Stimulated activated CD4-positive, alpha-beta T cell treated with anti-CD3 and anti-CD28 coated beads, Interleukin-12 subunit alpha, Interleukin-12 subunit beta, amount 100 ng/mL, for 24 hours (primary cell): ENCODE measurements at regions not wholly inside any gene's neighbourhood (a gene's known extent, or its start where the extent isn't known, plus 50 kb on each side); places are given as distances from the start of the nearest gene placed in this dataset.

Experiments used
- DNase-seq, 2 experiments: peaks; one replicate each; pipeline ENCODE4 v3.0.0-alpha.2; 2020; ENCODE audit warnings: low read depth in 2 of 2

- DNase-seq = no peak
Observed at GRCh38 chr3:73752338-73752737, 127.6 kb upstream of the PDZRN3 start.

GRCh38 chr3:73746623-73747022, 121.9 kb upstream of the PDZRN3 start:
- DNase-seq = no peak

- no peak for DNase-seq
Observed at GRCh38 chr3:73745526-73746191, 120.9 kb upstream of the PDZRN3 start.

GRCh38 chr3:73743551-73743950, 118.8 kb upstream of the PDZRN3 start:
- DNase-seq = no peak

GRCh38 chr3:73739791-73740453, 115.2 kb upstream of the PDZRN3 start:
- DNase-seq = no peak

- no peak for DNase-seq
Observed at GRCh38 chr3:73738711-73739110, 114.0 kb upstream of the PDZRN3 start.

- no peak for DNase-seq
Observed at GRCh38 chr3:73734211-73735089, 109.7 kb upstream of the PDZRN3 start.

GRCh38 chr3:73733746-73734145, 109.0 kb upstream of the PDZRN3 start:
- DNase-seq = no peak

- DNase-seq = no peak
Observed at GRCh38 chr3:73729969-73730440, 105.3 kb upstream of the PDZRN3 start.

- DNase-seq = no peak
Observed at GRCh38 chr3:73727854-73728253, 103.1 kb upstream of the PDZRN3 start.

GRCh38 chr3:73727117-73727821, 102.5 kb upstream of the PDZRN3 start:
- DNase-seq = no peak

GRCh38 chr3:73723596-73723995, 98.9 kb upstream of the PDZRN3 start:
- DNase-seq = no peak

- no peak for DNase-seq
Observed at GRCh38 chr3:73719861-73720260, 95.1 kb upstream of the PDZRN3 start.

GRCh38 chr3:73719413-73719851, 94.7 kb upstream of the PDZRN3 start:
- no peak for DNase-seq

GRCh38 chr3:73718326-73719110, 93.8 kb upstream of the PDZRN3 start:
- no peak for DNase-seq

GRCh38 chr3:73716418-73716817, 91.7 kb upstream of the PDZRN3 start:
- DNase-seq = no peak

GRCh38 chr3:73710340-73710739, 85.6 kb upstream of the PDZRN3 start:
- DNase-seq = no peak

- DNase-seq = no peak
Observed at GRCh38 chr3:73709712-73710111, 85.0 kb upstream of the PDZRN3 start.

GRCh38 chr3:73708956-73709355, 84.2 kb upstream of the PDZRN3 start:
- no peak for DNase-seq

GRCh38 chr3:73707772-73708171, 83.0 kb upstream of the PDZRN3 start:
- DNase-seq = no peak

- no peak for DNase-seq
Observed at GRCh38 chr3:73706771-73707170, 82.0 kb upstream of the PDZRN3 start.
